Calu3 (cell line): ENCODE measurements at regions not wholly inside any gene's neighbourhood (a gene's known extent, or its start where the extent isn't known, plus 50 kb on each side); places are given as distances from the start of the nearest gene placed in this dataset.

Experiments
- BruUV-seq: library from RNA; stranded (reverse); fragments of 400-500 nt; replicated peaks from 2 replicates; lab custom pipeline; 2021; lab: Mats Ljungman, UMichigan
- CTCF ChIA-PET: fragments of 300-600 bp; sonication (Branson Sonifier 250); formaldehyde crosslinking; loops from one replicate; lab custom pipeline; 2022; ENCODE audit warnings: antibody characterized with exemption; lab: Charles Lee
- DNase-seq: peaks from one replicate; pipeline ENCODE4 v3.0.0; 2022
- H3K27ac Mint-ChIP-seq: one replicate; pipeline ENCODE4 v1.8.0; 2022; ENCODE audit warnings: mixed read lengths; ENCODE audit not compliant: unreplicated experiment
- H3K27me3 Mint-ChIP-seq: one replicate; pipeline ENCODE4 v1.8.0; 2022; ENCODE audit warnings: mixed read lengths; ENCODE audit not compliant: unreplicated experiment
- H3K36me3 Mint-ChIP-seq: one replicate; pipeline ENCODE4 v1.8.0; 2022; ENCODE audit warnings: mild to moderate bottlenecking, moderate library complexity, mixed read lengths; ENCODE audit not compliant: insufficient read depth, unreplicated experiment
- H3K4me1 Mint-ChIP-seq: one replicate; pipeline ENCODE4 v1.8.0; 2022; ENCODE audit warnings: mild to moderate bottlenecking, low read depth, mixed read lengths; ENCODE audit not compliant: unreplicated experiment
- H3K4me3 Mint-ChIP-seq: one replicate; pipeline ENCODE4 v1.8.0; 2022; ENCODE audit warnings: mild to moderate bottlenecking, low read depth, moderate library complexity, mixed read lengths; ENCODE audit not compliant: unreplicated experiment
- H3K9me3 Mint-ChIP-seq: one replicate; pipeline ENCODE4 v1.8.0; 2022; ENCODE audit warnings: low read depth, mixed read lengths; ENCODE audit not compliant: unreplicated experiment
- CTCF ChIP-seq: fragments of 200-600 bp; IDR thresholded peaks from one replicate; pipeline ENCODE4 v1.8.0; 2022; ENCODE audit warnings: antibody characterized with exemption; ENCODE audit not compliant: unreplicated experiment
- intact Hi-C: fragments of 100-400 bp; cut with micrococcal nuclease; formaldehyde crosslinking; loops from one replicate; pipeline ENCODE4 v1.10.0; 2022; ENCODE audit not compliant: unreplicated experiment

DNA sequence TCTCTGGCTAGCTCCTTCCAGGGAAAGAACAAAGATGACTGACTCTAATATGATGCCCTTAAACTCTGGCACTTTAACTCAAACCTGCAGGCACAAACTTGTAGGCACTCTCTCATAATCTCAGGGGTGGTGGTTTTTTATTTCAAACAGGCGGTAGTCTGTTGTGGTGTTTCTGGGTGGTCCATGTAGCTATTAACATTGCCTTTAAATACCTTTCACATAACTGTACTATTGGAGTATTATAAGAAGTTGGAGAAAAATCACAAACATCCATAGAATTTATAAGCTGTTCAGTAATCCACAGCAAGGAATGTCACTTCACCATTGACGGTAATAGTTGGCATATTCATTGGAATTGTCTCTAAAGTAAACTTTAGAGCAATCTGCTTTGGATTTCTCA lies 204.2 kb upstream of the PDE5A start:
- CTCF ChIA-PET = no interaction called here
- peaks cover 2% of the 10 kb centered on the region for H3K9me3 Mint-ChIP-seq
- intact Hi-C loops = no loop called here
- H3K4me1 Mint-ChIP-seq = no peaks in the 10 kb centered on the region
- no TSS peak for BruUV-seq
- no peak for DNase-seq
- H3K27ac Mint-ChIP-seq = no peak overlapping the region
- H3K27me3 Mint-ChIP-seq = no peaks in the 10 kb centered on the region
- TF ChIP-seq CTCF = no peak
- no peak overlapping the region for H3K4me3 Mint-ChIP-seq
- H3K36me3 Mint-ChIP-seq = no peaks in the 10 kb centered on the region

GRCh38 chr4:119829326-119829725 lies 200.7 kb upstream of the PDE5A start:
- no TSS peak for BruUV-seq
- H3K36me3 Mint-ChIP-seq = no peaks in the 10 kb centered on the region
- no peaks in the 10 kb centered on the region for H3K4me1 Mint-ChIP-seq
- intact Hi-C loops = no loop called here
- no peaks in the 10 kb centered on the region for H3K9me3 Mint-ChIP-seq
- CTCF ChIA-PET = no interaction called here
- no peak for DNase-seq
- H3K4me3 Mint-ChIP-seq = no peak overlapping the region
- H3K27ac Mint-ChIP-seq = no peak overlapping the region
- no peaks in the 10 kb centered on the region for H3K27me3 Mint-ChIP-seq
- TF ChIP-seq CTCF = no peak

GRCh38 chr4:119825696-119826095 lies 197.1 kb upstream of the PDE5A start:
- Mint-ChIP-seq H3K27me3 (no peaks in the 10 kb centered on the region), H3K4me1 (no peaks in the 10 kb centered on the region), H3K36me3 (no peaks in the 10 kb centered on the region), H3K27ac (no peak overlapping the region), H3K9me3 (no peaks in the 10 kb centered on the region), H3K4me3 (no peak overlapping the region)
- TF ChIP-seq CTCF = no peak
- CTCF ChIA-PET = no interaction called here
- intact Hi-C loops = no loop called here
- no peak for DNase-seq
- BruUV-seq = no TSS peak

- no peak for TF ChIP-seq CTCF
- Mint-ChIP-seq H3K27ac (no peak overlapping the region), H3K4me1 (no peaks in the 10 kb centered on the region), H3K9me3 (no peaks in the 10 kb centered on the region), H3K27me3 (no peaks in the 10 kb centered on the region), H3K36me3 (no peaks in the 10 kb centered on the region), H3K4me3 (no peak overlapping the region)
- BruUV-seq = no TSS peak
- DNase-seq = no peak
- CTCF ChIA-PET = no interaction called here
- intact Hi-C loops = no loop called here
Observed at GRCh38 chr4:119823891-119824290, 195.3 kb upstream of the PDE5A start.
